Transverse colon (tissue), 4 donors: ENCODE measurements at regions not wholly inside any gene's neighbourhood (a gene's known extent, or its start where the extent isn't known, plus 50 kb on each side); places are given as distances from the start of the nearest gene placed in this dataset.

Experiments used
- DNase-seq: peaks from one replicate; pipeline ENCODE4 v3.0.0-alpha.2; 2019
- H3K27ac ChIP-seq, 4 donors: fragments of 200-600 bp; sonication (generic); 2 replicates each; pipeline ENCODE4 v1.5.1; 2016 to 2018; ENCODE audit warnings: inconsistent platforms in 4 of 4
- H3K27me3 ChIP-seq: fragments of 200-600 bp; sonication (generic); 2 replicates; pipeline ENCODE4 v1.5.1; 2017; ENCODE audit warnings: inconsistent platforms
- H3K36me3 ChIP-seq, 4 donors: fragments of 200-600 bp; sonication (generic); 2 replicates each; pipeline ENCODE4 v1.5.1; 2017 to 2019; ENCODE audit warnings: inconsistent platforms in 4 of 4
- H3K4me1 ChIP-seq, 4 donors: fragments of 200-600 bp; sonication (generic); 2 replicates each; pipeline ENCODE4 v1.5.1; 2017 to 2020; ENCODE audit warnings: inconsistent platforms in 4 of 4
- H3K4me3 ChIP-seq, 4 donors: fragments of 200-600 bp; sonication (generic); 1 replicate in 1 of 4; 2 replicates in 3 of 4; pipeline versions ENCODE4 v1.5.1 to v1.6.1; 2017 to 2019; ENCODE audit warnings: inconsistent platforms in 4 of 4
- H3K9me3 ChIP-seq, 2 donors: fragments of 200-600 bp; sonication (generic); 2 replicates each; pipeline ENCODE4 v1.5.1; 2017 to 2019; ENCODE audit warnings: inconsistent platforms in 2 of 2
- CTCF ChIP-seq, 5 experiments: fragments of 200-600 bp in 3 of 5; fragments of 450-650 bp in 2 of 5; sonication (generic) in 3 of 5; IDR thresholded peaks; 1 replicate in 2 of 5; 2 replicates in 3 of 5; pipeline ENCODE4 v1.5.1; 2016 to 2017; ENCODE audit warnings: antibody characterized with exemption in 5 of 5, inconsistent platforms in 3 of 5, mild to moderate bottlenecking in 2 of 5, moderate library complexity in 1 of 5
- EP300 ChIP-seq: sonication (generic); formaldehyde crosslinking; IDR thresholded peaks from one replicate; pipeline ENCODE4 v1.6.1; 2017; ENCODE audit warnings: antibody characterized with exemption, low read depth
- POLR2A ChIP-seq: fragments of 450-650 bp; IDR thresholded peaks from one replicate; pipeline ENCODE4 v1.6.1; 2016; ENCODE audit warnings: antibody characterized with exemption, mild to moderate bottlenecking, moderate library complexity
- POLR2AphosphoS5 ChIP-seq, 3 donors: sonication (generic); formaldehyde crosslinking; IDR thresholded peaks; one replicate each; pipeline ENCODE4 v1.6.1; 2016; ENCODE audit warnings: antibody characterized with exemption in 3 of 3
- WGBS, 2 donors: methylation state at CpG; one replicate each; pipeline ENCODE4 v1.1.5; 2018; ENCODE audit warnings: low coverage in 1 of 2; 5-methylcytosine and 5-hydroxymethylcytosine counted together
- in situ Hi-C, 4 donors: fragments of 200-750 bp; cut with MboI; loops; one replicate each; pipeline versions ENCODE4 v1.15.0 to v1.15.1; 2017; ENCODE audit warnings: low sequenced_read_pairs in 3 of 4, low pct_ligation_motif_present in 1 of 4, low pct_unique_long_range_greater_than_20kb in 1 of 4
- intact Hi-C: fragments of 100-400 bp; cut with DNase I; formaldehyde crosslinking; loops from one replicate; pipeline ENCODE4 v1.15.1; 2023; ENCODE audit warnings: low total_unique reads

GRCh38 chr12:98064501-98064900 lies 450.9 kb upstream of the TMPO start:
- H3K4me1 ChIP-seq: no peaks in the 10 kb centered on the region
- H3K36me3 ChIP-seq: no peaks in the 10 kb centered on the region
- DNase-seq: no peak
- no peak overlapping the region for H3K27ac ChIP-seq
- no peaks in the 10 kb centered on the region for H3K27me3 ChIP-seq
- no peak overlapping the region for H3K4me3 ChIP-seq
- 51 to 72% methylated on average over 2 of the region's 2 CpGs for WGBS, 2 donors
- H3K9me3 ChIP-seq: no peaks in the 10 kb centered on the region
- intact Hi-C loops (no loop called here), in situ Hi-C loops (no loop called here)
- TF ChIP-seq EP300: no peak
- TF ChIP-seq CTCF (IDR thresholded peaks at IDR 0.05): no peak
- no peak for TF ChIP-seq POLR2A
- TF ChIP-seq POLR2AphosphoS5 (IDR thresholded peaks at IDR 0.05): no peak

GRCh38 chr12:98067795-98068194 lies 447.6 kb upstream of the TMPO start:
- in situ Hi-C loops: no loop called here
- DNase-seq: no peak

GRCh38 chr12:98073610-98074009 lies 441.8 kb upstream of the TMPO start:
- Histone ChIP-seq H3K4me3 (no peak overlapping the region), H3K27ac (no peak overlapping the region), H3K9me3 (no peaks in the 10 kb centered on the region), H3K27me3 (no peaks in the 10 kb centered on the region), H3K4me1 (no peaks in the 10 kb centered on the region), H3K36me3 (no peaks in the 10 kb centered on the region)
- TF ChIP-seq POLR2A (no peak), POLR2AphosphoS5 (IDR thresholded peaks at IDR 0.05) (no peak), EP300 (no peak), CTCF (IDR thresholded peaks at IDR 0.05) (no peak)
- DNase-seq: no peak
- WGBS, 2 donors: 65% methylated on average over 3 of the region's 3 CpGs; no CpG with 5 or more reads in 1 of the 2 donors
- intact Hi-C loops: no loop called here
- in situ Hi-C loops: no loop called here

More at GRCh38 chr12:98067795-98068194, 447.6 kb upstream of the TMPO start:
- no peaks in the 10 kb centered on the region for H3K36me3 ChIP-seq
- H3K9me3 ChIP-seq: no peaks in the 10 kb centered on the region
- no peak for TF ChIP-seq POLR2AphosphoS5 (IDR thresholded peaks at IDR 0.05)
- TF ChIP-seq CTCF (IDR thresholded peaks at IDR 0.05): no peak
- no peak for TF ChIP-seq EP300
- H3K27me3 ChIP-seq: no peaks in the 10 kb centered on the region
- H3K27ac ChIP-seq: no peak overlapping the region
- H3K4me3 ChIP-seq: no peak overlapping the region
- intact Hi-C loops: no loop called here
- 51% methylated on average over 7 of the region's 7 CpGs for WGBS, 2 donors
- no peaks in the 10 kb centered on the region for H3K4me1 ChIP-seq

- Histone ChIP-seq H3K27ac (no peak overlapping the region), H3K36me3 (no peaks in the 10 kb centered on the region), H3K4me3 (no peak overlapping the region), H3K9me3 (no peaks in the 10 kb centered on the region), H3K4me1 (no peaks in the 10 kb centered on the region), H3K27me3 (no peaks in the 10 kb centered on the region)
- TF ChIP-seq POLR2AphosphoS5 (IDR thresholded peaks at IDR 0.05) (no peak), POLR2A (no peak), EP300 (no peak), CTCF (IDR thresholded peaks at IDR 0.05) (no peak)
- in situ Hi-C loops: no loop called here
- DNase-seq: no peak
- intact Hi-C loops: no loop called here
- WGBS, 2 donors: 62 to 64% methylated on average over 2 of the region's 2 CpGs
Measured at GRCh38 chr12:98074286-98074685, 441.1 kb upstream of the TMPO start.
